T-helper 17 cell (primary cell): ENCODE measurements at regions not wholly inside any gene's neighbourhood (a gene's known extent, or its start where the extent isn't known, plus 50 kb on each side); places are given as distances from the start of the nearest gene placed in this dataset.

Source experiments
- ATAC-seq: fragments of 150-1000 bp; cut with Tn5 transposase; 2 replicates; pipeline ENCODE4 v1.10.0; 2021; ENCODE audit warnings: mild to moderate bottlenecking, moderate library complexity
- DNase-seq, 3 donors: peaks; one replicate each; pipeline versions ENCODE4 v3.0.0 to v3.0.0-alpha.2; 2020 to 2021
- H3K9me3 ChIP-seq: one replicate; pipeline ENCODE4 v1.7.0; 2013; ENCODE audit warnings: low read length, mild to moderate bottlenecking; ENCODE audit not compliant: control insufficient read depth, poor library complexity, severe bottlenecking
- H3K27ac Mint-ChIP-seq: one replicate; pipeline ENCODE4 v1.8.0; 2022; ENCODE audit warnings: mild to moderate bottlenecking, moderate library complexity, mixed read lengths
- H3K27me3 Mint-ChIP-seq: one replicate; pipeline ENCODE4 v1.8.0; 2022; ENCODE audit warnings: mixed read lengths
- H3K36me3 Mint-ChIP-seq: one replicate; pipeline ENCODE4 v1.8.0; 2022; ENCODE audit warnings: low read depth, mixed read lengths
- H3K4me1 Mint-ChIP-seq: one replicate; pipeline ENCODE4 v1.8.0; 2022; ENCODE audit warnings: mild to moderate bottlenecking, mixed read lengths
- H3K4me3 Mint-ChIP-seq: one replicate; pipeline ENCODE4 v1.8.0; 2022; ENCODE audit warnings: mild to moderate bottlenecking, moderate library complexity, mixed read lengths

- DNase-seq (no peak), ATAC-seq (no peak)
- Mint-ChIP-seq H3K4me3 (no peak overlapping the region), H3K27ac (no peak overlapping the region), H3K36me3 (no peaks in the 10 kb centered on the region), H3K4me1 (no peaks in the 10 kb centered on the region), H3K27me3 (no peaks in the 10 kb centered on the region)
- no peaks in the 10 kb centered on the region for H3K9me3 ChIP-seq
Measured at GRCh38 chr1:191305370-191305769, 827.7 kb upstream of the BRINP3 start.

- H3K36me3 Mint-ChIP-seq: no peaks in the 10 kb centered on the region
- DNase-seq (no peak), ATAC-seq (no peak)
- H3K27me3 Mint-ChIP-seq: no peaks in the 10 kb centered on the region
- no peaks in the 10 kb centered on the region for H3K9me3 ChIP-seq
- no peaks in the 10 kb centered on the region for H3K4me1 Mint-ChIP-seq
- H3K27ac Mint-ChIP-seq: no peak overlapping the region
- H3K4me3 Mint-ChIP-seq: no peak overlapping the region
Measured at GRCh38 chr1:191306916-191307315, 829.3 kb upstream of the BRINP3 start.

DNA sequence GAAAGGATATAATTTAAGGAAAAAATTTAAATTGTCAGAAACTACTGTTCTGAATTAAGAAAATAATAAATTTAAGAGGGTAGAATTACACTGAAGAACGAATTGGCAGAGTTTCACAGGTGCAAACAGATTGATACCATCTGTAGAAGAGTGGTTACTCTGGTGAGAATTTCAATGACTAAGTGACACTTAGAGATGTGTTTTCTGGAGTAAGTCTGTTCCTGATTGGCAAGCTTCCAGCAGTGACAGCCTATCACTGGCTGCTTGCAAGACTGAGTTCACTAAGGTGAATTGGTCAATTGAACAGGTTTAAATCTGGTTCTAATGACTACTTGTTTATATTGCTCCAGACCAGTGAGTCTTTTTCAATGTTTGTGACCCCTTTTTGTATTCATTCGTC, 838.2 kb upstream of the RGS18 start:
- no peak for DNase-seq
- Mint-ChIP-seq H3K4me1 (no peaks in the 10 kb centered on the region), H3K27ac (no peak overlapping the region), H3K27me3 (no peaks in the 10 kb centered on the region), H3K36me3 (no peaks in the 10 kb centered on the region), H3K4me3 (no peak overlapping the region)
- no peaks in the 10 kb centered on the region for H3K9me3 ChIP-seq
- ATAC-seq: no peak

DNA sequence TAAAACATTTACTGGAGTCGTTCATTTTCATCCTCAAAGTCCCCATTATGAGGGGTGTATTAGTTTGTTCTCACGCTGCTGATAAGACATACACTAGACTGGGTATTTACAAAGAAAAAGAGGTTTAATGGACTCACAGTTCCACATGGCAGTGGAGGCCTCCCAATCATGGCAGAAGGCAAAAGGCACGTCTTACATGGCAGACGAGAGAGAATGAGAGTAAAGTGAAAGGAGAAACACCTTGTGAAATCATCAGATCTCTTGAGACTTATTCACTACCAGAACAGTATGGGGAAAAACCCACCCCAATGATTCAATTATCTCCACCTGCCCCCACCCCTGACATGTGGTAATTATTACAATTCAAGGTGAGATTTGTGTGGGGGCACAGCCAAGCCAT, 830.4 kb upstream of the RGS18 start:
- H3K36me3 Mint-ChIP-seq: no peaks in the 10 kb centered on the region
- H3K27ac Mint-ChIP-seq: no peak overlapping the region
- H3K4me1 Mint-ChIP-seq: no peaks in the 10 kb centered on the region
- H3K4me3 Mint-ChIP-seq: no peak overlapping the region
- no peaks in the 10 kb centered on the region for H3K27me3 Mint-ChIP-seq
- H3K9me3 ChIP-seq: no peaks in the 10 kb centered on the region
- DNase-seq: no peak
- no peak for ATAC-seq

DNA sequence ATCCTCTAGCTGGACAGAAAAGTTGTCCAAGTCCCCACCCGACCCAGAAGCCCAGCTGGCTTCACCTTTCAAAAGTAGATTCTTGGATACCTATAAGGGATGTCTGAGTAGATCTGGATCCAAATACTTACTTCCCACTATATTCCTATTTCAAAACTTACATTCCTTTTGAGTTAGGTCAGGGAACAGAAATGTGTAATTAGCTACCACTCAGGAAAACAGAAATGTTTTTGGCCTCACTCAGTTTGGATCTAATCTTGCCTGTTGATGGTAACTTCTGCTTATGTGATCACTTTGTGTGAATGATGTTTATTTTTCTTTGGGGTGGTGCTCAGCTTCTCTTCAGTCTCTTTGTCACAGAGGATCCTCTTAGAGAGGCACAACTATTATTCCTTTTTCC, 814.4 kb upstream of the RGS18 start:
- Mint-ChIP-seq H3K4me1 (no peaks in the 10 kb centered on the region), H3K27me3 (no peaks in the 10 kb centered on the region), H3K4me3 (no peak overlapping the region), H3K27ac (no peak overlapping the region), H3K36me3 (no peaks in the 10 kb centered on the region)
- DNase-seq (no peak), ATAC-seq (no peak)
- no peaks in the 10 kb centered on the region for H3K9me3 ChIP-seq

DNA sequence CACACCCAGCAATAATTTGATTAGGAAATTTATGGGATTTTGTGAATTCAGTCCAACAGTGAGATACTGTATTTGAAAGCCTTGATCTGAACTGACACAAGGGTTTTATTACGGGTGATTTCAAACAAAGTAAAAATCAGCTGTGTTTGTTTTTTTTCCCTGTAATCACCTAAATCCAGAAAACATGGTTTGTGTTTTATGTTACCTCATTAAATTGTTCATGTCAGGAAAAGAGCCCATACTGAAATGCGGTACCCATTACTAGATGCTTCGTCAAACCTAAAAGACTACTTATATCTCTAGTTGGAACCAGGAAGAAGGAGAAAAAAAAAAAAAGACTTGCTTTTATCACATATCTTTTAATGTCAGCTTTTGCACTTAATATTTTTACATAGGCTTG, 811.9 kb upstream of the RGS18 start:
- ATAC-seq (no peak), DNase-seq (no peak)
- Mint-ChIP-seq H3K4me3 (no peak overlapping the region), H3K27me3 (no peaks in the 10 kb centered on the region), H3K4me1 (no peaks in the 10 kb centered on the region), H3K36me3 (no peaks in the 10 kb centered on the region), H3K27ac (no peak overlapping the region)
- H3K9me3 ChIP-seq: no peaks in the 10 kb centered on the region

GRCh38 chr1:191348328-191348727, 809.9 kb upstream of the RGS18 start:
- ATAC-seq: no peak
- H3K9me3 ChIP-seq: no peaks in the 10 kb centered on the region
- Mint-ChIP-seq H3K4me3 (no peak overlapping the region), H3K27ac (no peak overlapping the region), H3K36me3 (no peaks in the 10 kb centered on the region), H3K27me3 (no peaks in the 10 kb centered on the region), H3K4me1 (no peaks in the 10 kb centered on the region)
- DNase-seq: no peak

GRCh38 chr1:191350938-191351337, 807.3 kb upstream of the RGS18 start:
- Mint-ChIP-seq H3K27me3 (no peaks in the 10 kb centered on the region), H3K27ac (no peak overlapping the region), H3K4me3 (no peak overlapping the region), H3K4me1 (no peaks in the 10 kb centered on the region), H3K36me3 (no peaks in the 10 kb centered on the region)
- DNase-seq (no peak), ATAC-seq (no peak)
- H3K9me3 ChIP-seq: no peaks in the 10 kb centered on the region

DNA sequence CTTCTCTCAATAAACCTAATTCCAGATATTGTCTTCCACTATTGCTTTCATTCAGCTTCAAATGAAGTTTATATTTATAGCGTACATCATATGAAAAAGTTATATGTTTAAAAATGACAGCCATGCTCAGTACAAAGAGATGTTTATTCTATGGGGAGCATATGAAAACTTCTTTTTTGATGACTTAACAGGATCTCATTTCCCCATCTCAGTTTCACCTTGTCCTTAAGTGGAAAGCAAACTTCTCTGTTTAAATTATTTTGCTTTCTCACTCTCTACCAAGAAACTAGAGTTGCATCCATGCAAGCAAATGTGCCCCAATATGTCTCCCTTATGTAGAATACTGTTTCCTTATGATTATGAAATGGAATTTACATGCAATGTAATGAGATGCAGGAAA, 799.5 kb upstream of the RGS18 start:
- no peaks in the 10 kb centered on the region for H3K36me3 Mint-ChIP-seq
- H3K9me3 ChIP-seq: no peaks in the 10 kb centered on the region
- no peak overlapping the region for H3K4me3 Mint-ChIP-seq
- no peak overlapping the region for H3K27ac Mint-ChIP-seq
- H3K27me3 Mint-ChIP-seq: no peaks in the 10 kb centered on the region
- ATAC-seq: no peak
- H3K4me1 Mint-ChIP-seq: no peaks in the 10 kb centered on the region
- DNase-seq: no peak

DNA sequence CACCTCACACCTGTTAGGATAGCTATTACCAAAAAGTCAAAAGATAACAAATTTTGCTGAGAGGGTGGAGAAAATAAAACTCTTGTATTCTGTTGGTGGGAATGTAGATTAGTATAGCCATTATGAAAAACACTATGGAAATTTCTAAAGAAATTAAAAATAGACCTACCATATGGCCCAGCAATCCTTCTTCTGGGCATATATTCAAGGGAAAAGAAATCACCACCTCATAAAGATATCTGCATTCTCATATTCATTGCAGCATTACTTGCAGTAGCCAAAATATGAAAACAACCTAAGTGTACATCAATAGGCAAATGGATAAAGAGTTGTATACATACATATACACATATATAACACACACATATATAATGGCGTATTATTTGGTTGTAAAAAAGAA, 791.6 kb upstream of the RGS18 start:
- Mint-ChIP-seq H3K27ac (no peak overlapping the region), H3K36me3 (no peaks in the 10 kb centered on the region), H3K27me3 (no peaks in the 10 kb centered on the region), H3K4me3 (no peak overlapping the region), H3K4me1 (no peaks in the 10 kb centered on the region)
- DNase-seq (no peak), ATAC-seq (no peak)
- H3K9me3 ChIP-seq: no peaks in the 10 kb centered on the region

GRCh38 chr1:191368891-191369654, 789.2 kb upstream of the RGS18 start:
- no peak overlapping the region for H3K27ac Mint-ChIP-seq

DNA sequence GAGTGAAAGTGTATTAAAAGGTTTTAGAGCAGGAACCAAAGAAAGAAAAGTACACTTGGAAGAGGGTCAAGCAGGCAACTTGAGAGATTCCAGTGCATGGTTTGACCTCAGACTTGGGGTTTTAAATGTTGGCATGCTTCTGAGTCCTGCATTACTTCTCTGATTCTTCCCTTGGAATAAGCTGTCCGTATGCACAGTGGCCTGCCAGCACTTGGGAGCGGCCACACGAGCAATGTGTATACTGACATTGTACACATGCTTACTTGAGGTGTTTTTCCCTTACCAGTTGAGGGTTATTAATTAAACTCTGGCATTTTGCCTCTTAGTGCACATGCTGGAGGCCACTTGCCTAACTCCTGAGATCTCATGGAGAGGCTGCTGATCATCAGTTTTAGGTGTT, 786.6 kb upstream of the RGS18 start:
- ATAC-seq: no peak
- Mint-ChIP-seq H3K4me3 (no peak overlapping the region), H3K36me3 (no peaks in the 10 kb centered on the region), H3K4me1 (no peaks in the 10 kb centered on the region), H3K27ac (no peak overlapping the region), H3K27me3 (no peaks in the 10 kb centered on the region)
- DNase-seq: no peak
- H3K9me3 ChIP-seq: no peaks in the 10 kb centered on the region

More at GRCh38 chr1:191368891-191369654, 789.2 kb upstream of the RGS18 start:
- DNase-seq: no peak
- Mint-ChIP-seq H3K4me1 (no peaks in the 10 kb centered on the region), H3K4me3 (no peak overlapping the region), H3K27me3 (no peaks in the 10 kb centered on the region), H3K36me3 (no peaks in the 10 kb centered on the region)
- no peak for ATAC-seq
- H3K9me3 ChIP-seq: no peaks in the 10 kb centered on the region

- DNase-seq (no peak), ATAC-seq (no peak)
- H3K36me3 Mint-ChIP-seq: no peaks in the 10 kb centered on the region
- no peaks in the 10 kb centered on the region for H3K9me3 ChIP-seq
- no peak overlapping the region for H3K27ac Mint-ChIP-seq
- no peaks in the 10 kb centered on the region for H3K27me3 Mint-ChIP-seq
- H3K4me1 Mint-ChIP-seq: no peaks in the 10 kb centered on the region
- H3K4me3 Mint-ChIP-seq: no peak overlapping the region
Measured at GRCh38 chr1:191388283-191388682, 770.0 kb upstream of the RGS18 start.

DNA sequence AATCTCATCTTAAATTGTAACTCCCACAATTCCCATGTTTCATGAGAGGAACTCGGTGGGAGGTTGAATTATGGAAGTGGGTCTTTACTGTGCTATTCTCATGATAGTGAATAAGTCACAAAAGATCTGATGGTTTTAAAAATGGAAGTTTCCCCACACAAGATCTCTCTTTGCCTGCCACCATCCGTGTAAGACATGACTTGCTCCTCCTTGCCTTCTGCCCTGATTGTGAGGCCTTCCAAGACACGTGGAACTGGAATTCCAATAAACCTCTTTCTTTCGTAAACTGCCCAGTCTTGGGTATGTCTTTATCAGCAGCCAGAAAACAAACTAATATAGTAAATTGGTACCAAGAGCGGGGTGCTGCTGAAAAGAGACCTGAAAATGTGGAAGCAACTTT, 761.6 kb upstream of the RGS18 start:
- ATAC-seq (no peak), DNase-seq (no peak)
- H3K4me3 Mint-ChIP-seq: no peak overlapping the region
- no peak overlapping the region for H3K27ac Mint-ChIP-seq
- H3K36me3 Mint-ChIP-seq: no peaks in the 10 kb centered on the region
- H3K27me3 Mint-ChIP-seq: no peaks in the 10 kb centered on the region
- no peaks in the 10 kb centered on the region for H3K4me1 Mint-ChIP-seq
- H3K9me3 ChIP-seq: no peaks in the 10 kb centered on the region
